Esophagus muscularis mucosa (tissue), 4 donors: ENCODE measurements at regions not wholly inside any gene's neighbourhood (a gene's known extent, or its start where the extent isn't known, plus 50 kb on each side); places are given as distances from the start of the nearest gene placed in this dataset.

Experiments
- DNase-seq: peaks from one replicate; pipeline ENCODE4 v3.0.0-alpha.2; 2017; ENCODE audit errors: extremely low spot score
- H3K27ac ChIP-seq, 4 donors: fragments of 200-600 bp; sonication (generic); replicated peaks in 1 of 4; 1 replicate in 3 of 4; 2 replicates in 1 of 4; pipeline ENCODE4 v1.5.1; 2016 to 2019; ENCODE audit warnings: mild to moderate bottlenecking in 1 of 4
- H3K27me3 ChIP-seq, 4 donors: fragments of 200-600 bp; sonication (generic); one replicate each; pipeline versions ENCODE4 v1.5.1 to v1.6.0; 2016 to 2019
- H3K36me3 ChIP-seq, 4 donors: fragments of 200-600 bp; sonication (generic); one replicate each; pipeline ENCODE4 v1.5.1; 2016 to 2019
- H3K4me1 ChIP-seq, 4 donors: fragments of 200-600 bp; sonication (generic); one replicate each; pipeline ENCODE4 v1.5.1; 2016 to 2019
- H3K4me3 ChIP-seq, 4 donors: fragments of 200-600 bp; sonication (generic); 1 replicate in 2 of 4; 2 replicates in 2 of 4; pipeline ENCODE4 v1.5.1; 2016 to 2019; ENCODE audit warnings: mild to moderate bottlenecking in 4 of 4, moderate library complexity in 1 of 4
- H3K9me3 ChIP-seq, 4 donors: fragments of 200-600 bp; sonication (generic); 1 replicate in 3 of 4; 2 replicates in 1 of 4; pipeline ENCODE4 v1.5.1; 2016 to 2019
- CTCF ChIP-seq, 3 experiments: fragments of 200-600 bp in 2 of 3; fragments of 450-650 bp in 1 of 3; sonication (generic) in 2 of 3; IDR thresholded peaks; one replicate each; pipeline ENCODE4 v1.5.1; 2017 to 2019; ENCODE audit warnings: antibody characterized with exemption in 3 of 3, mild to moderate bottlenecking in 2 of 3, moderate library complexity in 1 of 3
- EP300 ChIP-seq: sonication (generic); formaldehyde crosslinking; IDR thresholded peaks from one replicate; pipeline ENCODE4 v1.6.1; 2017; ENCODE audit warnings: antibody characterized with exemption
- POLR2A ChIP-seq: fragments of 450-650 bp; IDR thresholded peaks from one replicate; pipeline ENCODE4 v1.6.1; 2017; ENCODE audit warnings: antibody characterized with exemption, moderate library complexity, mild to moderate bottlenecking, low read depth
- POLR2AphosphoS5 ChIP-seq, 2 donors: sonication (generic); formaldehyde crosslinking; IDR thresholded peaks; one replicate each; pipeline ENCODE4 v1.6.1; 2017; ENCODE audit warnings: antibody characterized with exemption in 2 of 2
- WGBS: methylation state at CpG from one replicate; pipeline ENCODE4 v1.1.5; 2018; 5-methylcytosine and 5-hydroxymethylcytosine counted together
- intact Hi-C: fragments of 100-400 bp; cut with DNase I; formaldehyde crosslinking; loops from one replicate; pipeline ENCODE4 v1.15.1; 2023

GRCh38 chr5:105903069-105903468 is 1767.7 kb downstream of the EFNA5 start:
- intact Hi-C loops, result no loop called here
- no peak overlapping the region for H3K4me3 ChIP-seq
- TF ChIP-seq POLR2A (no peak), POLR2AphosphoS5 (IDR thresholded peaks at IDR 0.05) (no peak), EP300 (no peak), CTCF (IDR thresholded peaks at IDR 0.05) (no peak)
- no peak overlapping the region for H3K27ac ChIP-seq
- no peaks in the 10 kb centered on the region for H3K9me3 ChIP-seq
- H3K4me1 ChIP-seq, result no peaks in the 10 kb centered on the region
- H3K27me3 ChIP-seq, result no peaks in the 10 kb centered on the region
- WGBS, result 66% methylated on average over 4 of the region's 4 CpGs
- no peaks in the 10 kb centered on the region for H3K36me3 ChIP-seq
- DNase-seq, result no peak

GRCh38 chr5:105899726-105900125 is 1771.0 kb downstream of the EFNA5 start:
- Histone ChIP-seq H3K9me3 (no peaks in the 10 kb centered on the region), H3K36me3 (no peaks in the 10 kb centered on the region), H3K27me3 (no peaks in the 10 kb centered on the region), H3K4me1 (no peaks in the 10 kb centered on the region), H3K27ac (no peak overlapping the region), H3K4me3 (no peak overlapping the region)
- no peak for DNase-seq
- TF ChIP-seq POLR2A (no peak), EP300 (no peak), POLR2AphosphoS5 (IDR thresholded peaks at IDR 0.05) (no peak), CTCF (IDR thresholded peaks at IDR 0.05) (no peak)
- WGBS, result 87% methylated on average over 3 of the region's 3 CpGs
- intact Hi-C loops, result no loop called here

GRCh38 chr5:105898183-105898582 is 1772.6 kb downstream of the EFNA5 start:
- H3K27me3 ChIP-seq, result no peaks in the 10 kb centered on the region
- no peak for DNase-seq
- no peaks in the 10 kb centered on the region for H3K36me3 ChIP-seq
- no peak for TF ChIP-seq EP300
- no peak for TF ChIP-seq CTCF (IDR thresholded peaks at IDR 0.05)
- TF ChIP-seq POLR2A, result no peak
- TF ChIP-seq POLR2AphosphoS5 (IDR thresholded peaks at IDR 0.05), result no peak
- WGBS, result 68% methylated on average over 4 of the region's 4 CpGs
- H3K9me3 ChIP-seq, result no peaks in the 10 kb centered on the region
- no peak overlapping the region for H3K4me3 ChIP-seq
- H3K27ac ChIP-seq, result no peak overlapping the region
- intact Hi-C loops, result no loop called here
- no peaks in the 10 kb centered on the region for H3K4me1 ChIP-seq

- intact Hi-C loops, result no loop called here
- DNase-seq, result no peak
- Histone ChIP-seq H3K4me1 (no peaks in the 10 kb centered on the region), H3K27ac (no peak overlapping the region), H3K36me3 (no peaks in the 10 kb centered on the region), H3K27me3 (no peaks in the 10 kb centered on the region), H3K4me3 (no peak overlapping the region), H3K9me3 (no peaks in the 10 kb centered on the region)
- no peak for TF ChIP-seq CTCF (IDR thresholded peaks at IDR 0.05)
- TF ChIP-seq EP300, result no peak
- TF ChIP-seq POLR2AphosphoS5 (IDR thresholded peaks at IDR 0.05), result no peak
- no peak for TF ChIP-seq POLR2A
- WGBS, result 62% methylated on average over 1 of the region's 1 CpG
Measured at GRCh38 chr5:105885266-105885665, 1785.5 kb downstream of the EFNA5 start.

- TF ChIP-seq EP300 (no peak), POLR2AphosphoS5 (IDR thresholded peaks at IDR 0.05) (no peak), POLR2A (no peak), CTCF (IDR thresholded peaks at IDR 0.05) (no peak)
- intact Hi-C loops, result no loop called here
- Histone ChIP-seq H3K9me3 (no peaks in the 10 kb centered on the region), H3K27ac (no peak overlapping the region), H3K4me1 (no peaks in the 10 kb centered on the region), H3K27me3 (no peaks in the 10 kb centered on the region), H3K36me3 (no peaks in the 10 kb centered on the region), H3K4me3 (no peak overlapping the region)
- 90% methylated on average over 4 of the region's 4 CpGs for WGBS
- no peak for DNase-seq
Measured at GRCh38 chr5:105882956-105883481, 1787.7 kb downstream of the EFNA5 start.
